Prostate gland (tissue), 2 donors: ENCODE measurements at regions not wholly inside any gene's neighbourhood (a gene's known extent, or its start where the extent isn't known, plus 50 kb on each side); places are given as distances from the start of the nearest gene placed in this dataset.
"Not testable (repeated sequence)": the region's sequence is repeated elsewhere in the genome, so short reads cannot be mapped to it uniquely, and the experiment has no call there.

ENCODE experiments used
- DNase-seq: peaks from one replicate; pipeline ENCODE4 v3.0.0-alpha.2; 2019; ENCODE audit warnings: low spot score
- H3K27ac ChIP-seq, 2 donors: fragments of 200-600 bp; sonication (generic); 2 replicates each; pipeline ENCODE4 v1.5.1; 2017 to 2019
- H3K27me3 ChIP-seq: fragments of 200-600 bp; sonication (generic); replicated peaks from 2 replicates; pipeline ENCODE4 v1.5.1; 2019; ENCODE audit not compliant: insufficient read depth
- H3K36me3 ChIP-seq, 2 donors: fragments of 200-600 bp; sonication (generic); 1 replicate in 1 of 2; 2 replicates in 1 of 2; pipeline versions ENCODE4 v1.5.1 to v1.8.1; 2017 to 2019
- H3K4me1 ChIP-seq: fragments of 200-600 bp; sonication (generic); replicated peaks from 2 replicates; pipeline ENCODE4 v1.5.1; 2019
- H3K4me3 ChIP-seq, 2 donors: fragments of 200-600 bp; sonication (generic); 2 replicates each; pipeline ENCODE4 v1.5.1; 2017 to 2019
- H3K9me3 ChIP-seq: fragments of 200-600 bp; sonication (generic); 2 replicates; pipeline ENCODE4 v1.5.1; 2017
- POLR2A ChIP-seq: fragments of 450-650 bp; IDR thresholded peaks from one replicate; pipeline ENCODE4 v1.6.1; 2016; ENCODE audit warnings: antibody characterized with exemption, mild to moderate bottlenecking
- POLR2AphosphoS5 ChIP-seq: sonication (generic); formaldehyde crosslinking; IDR thresholded peaks from one replicate; pipeline ENCODE4 v1.6.1; 2017; ENCODE audit warnings: antibody characterized with exemption
- WGBS: methylation state at CpG from one replicate; pipeline ENCODE4 v1.1.5; 2018; 5-methylcytosine and 5-hydroxymethylcytosine counted together
- intact Hi-C: fragments of 100-400 bp; cut with DNase I; formaldehyde crosslinking; loops from one replicate; pipeline ENCODE4 v1.14.2; 2022
- TF ChIP-seq, protein P1 (sequence below), 4 experiments: fragments of 200-600 bp in 2 of 4; fragments of 450-650 bp in 2 of 4; sonication (generic) in 2 of 4; IDR thresholded peaks; 1 replicate in 3 of 4; 2 replicates in 1 of 4; pipeline ENCODE4 v1.5.1; 2016 to 2019; ENCODE audit warnings: antibody characterized with exemption in 4 of 4, mild to moderate bottlenecking in 2 of 4, moderate library complexity in 2 of 4

DNA sequence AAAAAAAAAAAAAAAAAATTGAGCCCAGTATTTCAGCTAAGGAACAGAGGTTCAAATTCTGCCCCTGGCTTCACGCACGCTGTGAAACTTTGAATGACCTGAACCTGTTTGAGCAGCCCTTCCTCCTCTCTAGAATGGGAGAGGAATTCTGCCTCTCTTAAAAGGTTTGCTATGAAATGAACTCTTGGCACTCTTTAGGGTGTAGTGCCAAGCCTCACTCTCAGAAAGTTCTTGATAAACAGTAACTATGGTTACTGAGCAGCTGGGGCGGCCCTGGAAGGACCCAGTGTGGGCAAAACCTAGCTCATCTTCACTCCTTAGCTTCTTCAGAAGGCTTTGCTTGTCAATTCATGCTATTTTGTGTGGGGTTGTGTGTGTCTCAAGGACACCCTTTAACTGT, 73.7 kb downstream of the GEMIN8 start:
- H3K4me3 ChIP-seq: no peak overlapping the region
- no peaks in the 10 kb centered on the region for H3K9me3 ChIP-seq
- H3K27me3 ChIP-seq: no peaks in the 10 kb centered on the region
- intact Hi-C loops: no loop called here
- no peak overlapping the region for H3K27ac ChIP-seq
- no peak for DNase-seq
- no peaks in the 10 kb centered on the region for H3K36me3 ChIP-seq
- TF ChIP-seq POLR2A: no peak
- no peak for TF ChIP-seq POLR2AphosphoS5
- TF ChIP-seq, protein P1, sequence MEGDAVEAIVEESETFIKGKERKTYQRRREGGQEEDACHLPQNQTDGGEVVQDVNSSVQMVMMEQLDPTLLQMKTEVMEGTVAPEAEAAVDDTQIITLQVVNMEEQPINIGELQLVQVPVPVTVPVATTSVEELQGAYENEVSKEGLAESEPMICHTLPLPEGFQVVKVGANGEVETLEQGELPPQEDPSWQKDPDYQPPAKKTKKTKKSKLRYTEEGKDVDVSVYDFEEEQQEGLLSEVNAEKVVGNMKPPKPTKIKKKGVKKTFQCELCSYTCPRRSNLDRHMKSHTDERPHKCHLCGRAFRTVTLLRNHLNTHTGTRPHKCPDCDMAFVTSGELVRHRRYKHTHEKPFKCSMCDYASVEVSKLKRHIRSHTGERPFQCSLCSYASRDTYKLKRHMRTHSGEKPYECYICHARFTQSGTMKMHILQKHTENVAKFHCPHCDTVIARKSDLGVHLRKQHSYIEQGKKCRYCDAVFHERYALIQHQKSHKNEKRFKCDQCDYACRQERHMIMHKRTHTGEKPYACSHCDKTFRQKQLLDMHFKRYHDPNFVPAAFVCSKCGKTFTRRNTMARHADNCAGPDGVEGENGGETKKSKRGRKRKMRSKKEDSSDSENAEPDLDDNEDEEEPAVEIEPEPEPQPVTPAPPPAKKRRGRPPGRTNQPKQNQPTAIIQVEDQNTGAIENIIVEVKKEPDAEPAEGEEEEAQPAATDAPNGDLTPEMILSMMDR (IDR thresholded peaks at IDR 0.05): no peak
- H3K4me1 ChIP-seq: no peaks in the 10 kb centered on the region
- 48% methylated on average over 3 of the region's 3 CpGs for WGBS

GRCh38 chrX:13955095-13955647, 74.5 kb downstream of the GEMIN8 start:
- Histone ChIP-seq H3K4me3 (no peak overlapping the region), H3K27me3 (no peaks in the 10 kb centered on the region), H3K36me3 (no peaks in the 10 kb centered on the region), H3K4me1 (no peaks in the 10 kb centered on the region), H3K27ac (no peak overlapping the region), H3K9me3 (no peaks in the 10 kb centered on the region)
- 90% methylated on average over 5 of the region's 6 CpGs for WGBS
- intact Hi-C loops: no loop called here
- no peak for DNase-seq
- TF ChIP-seq, protein P1 (IDR thresholded peaks at IDR 0.05): no peak
- no peak for TF ChIP-seq POLR2AphosphoS5
- TF ChIP-seq POLR2A: no peak

DNA sequence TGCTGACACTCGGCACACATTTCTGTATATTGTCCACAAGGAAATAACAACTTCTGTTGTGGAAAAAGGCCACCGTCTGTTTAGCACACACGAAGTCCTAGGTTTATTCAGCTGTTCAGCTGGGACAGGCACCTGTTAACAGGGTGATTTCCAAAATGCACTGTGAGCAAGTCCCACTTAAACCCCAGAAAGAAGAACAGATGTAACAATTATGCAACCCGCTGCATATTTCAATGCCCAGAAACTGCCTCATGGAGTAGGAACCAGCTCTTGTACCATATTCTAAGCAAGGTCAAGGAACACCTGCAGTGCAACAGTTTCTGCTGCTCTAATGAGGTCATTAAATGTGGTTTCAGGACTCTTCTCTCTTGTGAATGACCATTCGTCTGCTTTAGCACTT, 77.1 kb downstream of the GEMIN8 start:
- no peak overlapping the region for H3K4me3 ChIP-seq
- TF ChIP-seq POLR2A (no peak), POLR2AphosphoS5 (no peak)
- TF ChIP-seq, protein P1 (IDR thresholded peaks at IDR 0.05): no peak
- H3K27ac ChIP-seq: no peak overlapping the region
- no peak for DNase-seq
- H3K4me1 ChIP-seq: no peaks in the 10 kb centered on the region
- no peaks in the 10 kb centered on the region for H3K27me3 ChIP-seq
- no peaks in the 10 kb centered on the region for H3K36me3 ChIP-seq
- intact Hi-C loops: no loop called here
- no peaks in the 10 kb centered on the region for H3K9me3 ChIP-seq
- 87% methylated on average over 5 of the region's 5 CpGs for WGBS

DNA sequence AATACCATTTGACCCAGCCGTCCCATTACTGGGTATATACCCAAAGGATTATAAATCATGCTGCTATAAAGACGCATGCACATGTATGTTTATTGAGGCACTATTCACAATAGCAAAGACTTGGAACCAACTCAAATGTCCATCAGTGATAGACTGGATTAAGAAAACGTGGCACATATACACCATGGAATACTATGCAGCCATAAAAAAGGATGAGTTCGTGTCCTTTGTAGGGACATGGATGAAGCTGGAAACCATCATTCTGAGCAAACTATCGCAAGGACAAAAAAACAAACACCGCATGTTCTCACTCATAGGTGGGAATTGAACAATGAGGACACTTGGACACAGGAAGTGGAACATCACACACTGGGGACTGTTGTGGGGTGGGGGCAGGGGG, 83.5 kb downstream of the GEMIN8 start:
- H3K27me3 ChIP-seq, DNase-seq, H3K4me1 ChIP-seq, H3K27ac ChIP-seq, intact Hi-C loops, H3K36me3 ChIP-seq, H3K4me3 ChIP-seq, H3K9me3 ChIP-seq: not testable (repeated sequence)
- WGBS: 93% methylated on average over 6 of the region's 6 CpGs

DNA sequence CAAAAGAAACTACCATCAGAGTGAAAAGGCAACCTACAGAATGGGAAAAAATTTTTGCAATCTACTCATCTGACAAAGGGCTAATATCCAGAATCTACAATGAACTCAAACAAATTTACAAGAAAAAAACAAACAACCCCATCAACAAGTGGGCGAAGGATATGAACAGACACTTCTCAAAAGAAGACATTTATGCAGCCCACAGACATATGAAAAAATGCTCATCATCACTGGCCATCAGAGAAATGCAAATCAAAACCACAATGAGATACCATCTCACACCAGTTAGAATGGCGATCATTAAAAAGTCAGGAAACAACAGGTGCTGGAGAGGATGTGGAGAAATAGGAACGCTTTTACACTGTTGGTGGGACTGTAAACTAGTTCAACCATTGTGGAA, 83.9 kb downstream of the GEMIN8 start:
- DNase-seq, H3K36me3 ChIP-seq: not testable (repeated sequence)

GRCh38 chrX:13940671-13941070, 89.0 kb downstream of the GEMIN8 start:
- 63% methylated on average over 2 of the region's 2 CpGs for WGBS
- H3K27ac ChIP-seq: no peak overlapping the region
- no peaks in the 10 kb centered on the region for H3K27me3 ChIP-seq
- H3K36me3 ChIP-seq: no peaks in the 10 kb centered on the region
- no peak overlapping the region for H3K4me3 ChIP-seq
- TF ChIP-seq, protein P1 (IDR thresholded peaks at IDR 0.05): no peak
- no peak for TF ChIP-seq POLR2AphosphoS5
- DNase-seq: no peak
- H3K9me3 ChIP-seq: no peaks in the 10 kb centered on the region
- no peaks in the 10 kb centered on the region for H3K4me1 ChIP-seq
- intact Hi-C loops: no loop called here

More for the DNA sequence above, 83.9 kb downstream of the GEMIN8 start:
- H3K9me3 ChIP-seq, H3K4me1 ChIP-seq, intact Hi-C loops, H3K27me3 ChIP-seq, H3K27ac ChIP-seq, H3K4me3 ChIP-seq: not testable (repeated sequence)
- no CpG with 5 or more reads among the region's 3 CpGs for WGBS
